ENCODE measurements at regions not wholly inside any gene's neighbourhood (a gene's known extent, or its start where the extent isn't known, plus 50 kb on each side); places are given as distances from the start of the nearest gene placed in this dataset.

- peaks cover 2% of the 10 kb centered on the region for H3K9me3 Mint-ChIP-seq (ENCODE audit: unreplicated experiment)
- Histone ChIP-seq H3K9ac (ENCODE audit: low read length) (no peak overlapping the region), H3K27ac (ENCODE audit: low read depth, low read length) (no peak overlapping the region), H3K4me2 (ENCODE audit: low read length) (no peak overlapping the region), H4K20me1 (ENCODE audit: insufficient read depth, low read length) (no peaks in the 10 kb centered on the region), H3K36me3 (ENCODE audit: insufficient read depth, low read length) (no peaks in the 10 kb centered on the region), H3K4me1 (ENCODE audit: insufficient read depth, low read length) (no peaks in the 10 kb centered on the region), H3K9me3 (ENCODE audit: insufficient read depth, low read depth, low read length) (no peaks in the 10 kb centered on the region), H2AFZ (ENCODE audit: low read depth, low read length) (no peak overlapping the region), H3K27me3 (ENCODE audit: insufficient read depth, low read length) (peaks cover 4% of the 10 kb centered on the region), H3K4me3 (ENCODE audit: insufficient read depth, low read depth, low read length) (no peak overlapping the region), H3K79me2 (ENCODE audit: insufficient read depth, low read length) (no peaks in the 10 kb centered on the region)
- no peaks in the 10 kb centered on the region for H3K4me1 Mint-ChIP-seq (ENCODE audit: low read depth, unreplicated experiment)
- TF ChIP-seq CTCF (IDR thresholded peaks at IDR 0.05; ENCODE audit: insufficient read depth, low read depth, low read length) (no peak), EZH2 (IDR thresholded peaks at IDR 0.05; ENCODE audit: insufficient read depth, low read length) (no peak)
- no peak for FAIRE-seq
- H3K27me3 Mint-ChIP-seq (ENCODE audit: low read depth, unreplicated experiment) = no peaks in the 10 kb centered on the region
- no peak overlapping the region for H3K27ac Mint-ChIP-seq (ENCODE audit: unreplicated experiment)
- no peaks in the 10 kb centered on the region for H3K36me3 Mint-ChIP-seq (ENCODE audit: low read depth, unreplicated experiment)
- no peak overlapping the region for H3K4me3 Mint-ChIP-seq (ENCODE audit: unreplicated experiment)
- no peak for DNase-seq (ENCODE audit: low read depth)
These were observed 383.8 kb upstream of the RPS23 start for GRCh38 chr5:82661933-82662332.

DNA sequence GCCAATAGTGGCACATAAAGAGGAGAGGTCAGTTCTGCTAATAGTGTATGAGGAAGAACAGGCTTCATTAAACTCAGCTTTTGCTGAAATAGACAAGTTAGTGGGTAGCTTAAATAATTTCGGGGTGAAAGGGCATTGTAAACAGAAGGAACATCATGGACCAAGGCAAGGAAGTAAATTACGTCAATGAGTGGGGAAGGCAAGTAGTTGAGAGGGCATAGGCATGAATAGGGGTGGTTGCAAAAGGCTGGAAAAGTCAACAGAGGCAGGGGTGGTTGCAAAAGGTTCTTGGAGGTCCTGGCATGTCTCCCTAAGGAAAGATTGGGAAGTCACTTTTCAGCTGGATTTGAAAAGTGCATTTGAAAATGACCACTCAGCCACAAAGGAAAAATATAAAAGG, 383.3 kb upstream of the RPS23 start:
- no peak for FAIRE-seq

More for the DNA sequence above, 383.3 kb upstream of the RPS23 start:
- Mint-ChIP-seq H3K27ac (ENCODE audit: unreplicated experiment) (no peak overlapping the region), H3K27me3 (ENCODE audit: low read depth, unreplicated experiment) (no peaks in the 10 kb centered on the region), H3K9me3 (ENCODE audit: unreplicated experiment) (peaks cover 2% of the 10 kb centered on the region), H3K4me3 (ENCODE audit: unreplicated experiment) (no peak overlapping the region), H3K36me3 (ENCODE audit: low read depth, unreplicated experiment) (no peaks in the 10 kb centered on the region), H3K4me1 (ENCODE audit: low read depth, unreplicated experiment) (no peaks in the 10 kb centered on the region)
- no peaks in the 10 kb centered on the region for H3K9me3 ChIP-seq (ENCODE audit: insufficient read depth, low read depth, low read length)
- no peak overlapping the region for H3K4me2 ChIP-seq (ENCODE audit: low read length)
- H4K20me1 ChIP-seq (ENCODE audit: insufficient read depth, low read length) = no peaks in the 10 kb centered on the region
- no peak overlapping the region for H3K9ac ChIP-seq (ENCODE audit: low read length)
- no peaks in the 10 kb centered on the region for H3K79me2 ChIP-seq (ENCODE audit: insufficient read depth, low read length)
- H3K36me3 ChIP-seq (ENCODE audit: insufficient read depth, low read length) = no peaks in the 10 kb centered on the region
- no peak overlapping the region for H2AFZ ChIP-seq (ENCODE audit: low read depth, low read length)
- H3K4me3 ChIP-seq (ENCODE audit: insufficient read depth, low read depth, low read length) = no peak overlapping the region
- H3K4me1 ChIP-seq (ENCODE audit: insufficient read depth, low read length) = no peaks in the 10 kb centered on the region
- no peak overlapping the region for H3K27ac ChIP-seq (ENCODE audit: low read depth, low read length)
- peaks cover 4% of the 10 kb centered on the region for H3K27me3 ChIP-seq (ENCODE audit: insufficient read depth, low read length)
- TF ChIP-seq EZH2 (IDR thresholded peaks at IDR 0.05; ENCODE audit: insufficient read depth, low read length) (no peak), CTCF (IDR thresholded peaks at IDR 0.05; ENCODE audit: insufficient read depth, low read depth, low read length) (no peak)
- no peak for DNase-seq (ENCODE audit: low read depth)
